Tibial nerve (tissue), 4 donors: ENCODE measurements at regions not wholly inside any gene's neighbourhood (a gene's known extent, or its start where the extent isn't known, plus 50 kb on each side); places are given as distances from the start of the nearest gene placed in this dataset.

Experiments
- DNase-seq, 2 donors: peaks; one replicate each; pipeline ENCODE4 v3.0.0-alpha.2; 2019; ENCODE audit warnings: low spot score in 2 of 2
- H3K27ac ChIP-seq, 4 donors: fragments of 200-600 bp; sonication (generic) in 3 of 4; one replicate each; pipeline ENCODE4 v1.5.1; 2017 to 2019; ENCODE audit warnings: mild to moderate bottlenecking in 1 of 4
- H3K27me3 ChIP-seq, 2 donors: fragments of 200-600 bp; sonication (generic) in 1 of 2; one replicate each; pipeline versions ENCODE4 v1.5.1 to v1.6.0; 2017 to 2019
- H3K36me3 ChIP-seq, 3 donors: fragments of 200-600 bp; sonication (generic); one replicate each; pipeline ENCODE4 v1.5.1; 2018 to 2019
- H3K4me1 ChIP-seq, 4 donors: fragments of 200-600 bp; sonication (generic) in 3 of 4; one replicate each; pipeline ENCODE4 v1.5.1; 2017 to 2019
- H3K4me3 ChIP-seq, 4 donors: fragments of 200-600 bp; sonication (generic) in 3 of 4; one replicate each; pipeline ENCODE4 v1.5.1; 2017 to 2019; ENCODE audit warnings: mild to moderate bottlenecking in 1 of 4, moderate library complexity in 1 of 4
- H3K9me3 ChIP-seq, 4 donors: fragments of 200-600 bp; sonication (generic) in 3 of 4; one replicate each; pipeline ENCODE4 v1.5.1; 2017 to 2019
- CTCF ChIP-seq, 5 experiments: fragments of 200-600 bp in 3 of 5; fragments of 450-650 bp in 2 of 5; sonication (generic) in 3 of 5; IDR thresholded peaks; one replicate each; pipeline ENCODE4 v1.5.1; 2016 to 2019; ENCODE audit warnings: antibody characterized with exemption in 5 of 5, mild to moderate bottlenecking in 3 of 5, moderate library complexity in 2 of 5
- EP300 ChIP-seq, 2 donors: sonication (generic); formaldehyde crosslinking; IDR thresholded peaks; one replicate each; pipeline ENCODE4 v1.6.1; 2017; ENCODE audit warnings: antibody characterized with exemption in 2 of 2, mild to moderate bottlenecking in 1 of 2
- POLR2A ChIP-seq, 2 donors: fragments of 450-650 bp; IDR thresholded peaks; one replicate each; pipeline ENCODE4 v1.6.1; 2017; ENCODE audit warnings: antibody characterized with exemption in 2 of 2, mild to moderate bottlenecking in 2 of 2, moderate library complexity in 2 of 2
- WGBS, 2 donors: methylation state at CpG; one replicate each; pipeline ENCODE4 v1.1.5; 2018; 5-methylcytosine and 5-hydroxymethylcytosine counted together

DNA sequence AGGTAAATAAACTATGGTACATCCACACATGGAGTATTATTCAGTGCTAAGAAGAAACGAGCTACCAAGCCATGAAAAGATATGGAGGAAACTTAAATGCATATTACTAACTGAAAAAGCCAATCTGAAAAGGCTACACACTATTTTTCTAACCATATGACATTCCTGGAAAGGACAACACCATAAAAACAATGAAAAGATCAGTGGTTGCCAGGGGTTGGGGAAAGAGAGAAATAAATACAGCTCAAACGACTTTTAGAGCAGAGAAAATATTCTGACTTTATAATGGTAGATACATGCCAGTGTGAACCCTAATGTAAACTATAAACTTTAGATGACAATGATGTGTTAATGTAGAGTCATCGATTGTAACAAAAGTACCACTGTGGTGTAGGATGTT, 225.9 kb upstream of the BTBD3 start:
- DNase-seq = no peak
- H3K4me1 ChIP-seq = peaks cover 0 to 6% (median 2%) of the 10 kb centered on the region in 4 donors
- no peak overlapping the region for H3K27ac ChIP-seq
- no peaks in the 10 kb centered on the region for H3K36me3 ChIP-seq
- no peak overlapping the region for H3K4me3 ChIP-seq
- TF ChIP-seq EP300 (IDR thresholded peaks at IDR 0.05) = no peak
- WGBS, 2 donors = 64 to 70% methylated on average over 3 of the region's 3 CpGs
- no peaks in the 10 kb centered on the region for H3K27me3 ChIP-seq
- H3K9me3 ChIP-seq = no peaks in the 10 kb centered on the region

- no peak overlapping the region for H3K4me3 ChIP-seq
- H3K36me3 ChIP-seq = no peaks in the 10 kb centered on the region
- no peak for DNase-seq
- no peak overlapping the region for H3K27ac ChIP-seq
- TF ChIP-seq CTCF (IDR thresholded peaks at IDR 0.05) (no peak), POLR2A (IDR thresholded peaks at IDR 0.05) (no peak), EP300 (IDR thresholded peaks at IDR 0.05) (no peak)
- H3K9me3 ChIP-seq = peaks cover 0 to 4% (median 0%) of the 10 kb centered on the region in 4 donors
- H3K4me1 ChIP-seq = no peaks in the 10 kb centered on the region
- H3K27me3 ChIP-seq = no peaks in the 10 kb centered on the region
- WGBS, 2 donors = 36 to 60% methylated on average over 2 of the region's 2 CpGs
These were observed 225.1 kb upstream of the BTBD3 start for GRCh38 chr20:11692567-11692966.

- no peak for DNase-seq
- Histone ChIP-seq H3K4me3 (no peak overlapping the region), H3K36me3 (no peaks in the 10 kb centered on the region), H3K9me3 (peaks cover 0 to 6% (median 0%) of the 10 kb centered on the region in 4 donors), H3K27me3 (no peaks in the 10 kb centered on the region), H3K27ac (no peak overlapping the region), H3K4me1 (no peaks in the 10 kb centered on the region)
- WGBS, 2 donors = 90 to 94% methylated on average over 5 of the region's 5 CpGs
- TF ChIP-seq CTCF (IDR thresholded peaks at IDR 0.05) (no peak), EP300 (IDR thresholded peaks at IDR 0.05) (no peak), POLR2A (IDR thresholded peaks at IDR 0.05) (no peak)
These were observed 223.2 kb upstream of the BTBD3 start for GRCh38 chr20:11694467-11694866.

DNA sequence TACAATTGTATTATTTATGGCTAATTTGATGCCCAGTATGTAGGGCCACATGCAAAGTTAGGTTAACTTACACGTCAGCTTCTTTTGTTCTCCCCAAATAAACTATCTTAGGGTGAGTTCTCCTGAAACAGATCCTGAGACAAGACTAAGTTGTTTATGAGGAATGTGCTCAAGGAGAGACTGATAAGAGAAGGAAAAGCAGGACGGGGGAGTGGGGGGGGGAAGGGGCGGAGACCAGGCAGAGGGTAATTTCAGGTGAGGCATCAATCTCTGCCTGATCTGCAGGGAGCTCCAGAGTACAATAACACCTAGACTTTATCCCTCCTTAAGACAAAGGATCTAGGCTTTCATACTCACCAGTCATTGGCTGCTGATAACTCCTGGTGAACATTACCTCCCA, 220.6 kb upstream of the BTBD3 start:
- no peak for DNase-seq
- WGBS, 2 donors = 86 to 97% methylated on average over 3 of the region's 3 CpGs
- Histone ChIP-seq H3K4me1 (no peaks in the 10 kb centered on the region), H3K36me3 (no peaks in the 10 kb centered on the region), H3K27ac (no peak overlapping the region), H3K27me3 (no peaks in the 10 kb centered on the region), H3K4me3 (no peak overlapping the region), H3K9me3 (peaks cover 0 to 6% (median 0%) of the 10 kb centered on the region in 4 donors)
- TF ChIP-seq CTCF (IDR thresholded peaks at IDR 0.05) = no peak
- no peak for TF ChIP-seq EP300 (IDR thresholded peaks at IDR 0.05)
- TF ChIP-seq POLR2A (IDR thresholded peaks at IDR 0.05) = no peak

- H3K4me3 ChIP-seq = no peak overlapping the region
- H3K27ac ChIP-seq = no peak overlapping the region
- no peaks in the 10 kb centered on the region for H3K27me3 ChIP-seq
- no peak for DNase-seq
- H3K4me1 ChIP-seq = no peaks in the 10 kb centered on the region
- no peaks in the 10 kb centered on the region for H3K36me3 ChIP-seq
- H3K9me3 ChIP-seq = peaks cover 0 to 6% (median 0%) of the 10 kb centered on the region in 4 donors
- WGBS, 2 donors = 89 to 90% methylated on average over 1 of the region's 1 CpG
- no peak for TF ChIP-seq EP300 (IDR thresholded peaks at IDR 0.05)
- TF ChIP-seq POLR2A (IDR thresholded peaks at IDR 0.05) = no peak
- TF ChIP-seq CTCF (IDR thresholded peaks at IDR 0.05) = no peak
These were observed 220.0 kb upstream of the BTBD3 start for GRCh38 chr20:11697646-11698045.

DNA sequence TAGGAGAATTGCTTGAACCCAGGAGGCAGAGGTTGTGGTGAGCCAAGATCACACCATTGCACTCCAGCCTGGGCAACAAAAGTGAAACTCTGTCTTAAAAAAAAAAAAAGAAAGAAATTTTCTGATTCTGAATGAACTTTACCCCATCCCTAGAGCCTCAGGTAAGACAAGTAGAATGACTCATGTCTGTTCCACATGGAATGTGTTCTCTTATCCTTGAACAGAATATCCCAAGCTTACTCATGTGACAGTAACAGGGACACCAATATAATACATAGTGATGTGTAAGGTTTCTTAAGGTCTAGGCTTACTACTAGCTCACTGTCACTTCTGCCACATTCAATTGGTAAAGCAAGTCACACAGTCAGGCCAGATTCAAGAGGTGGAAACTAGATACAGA, 219.6 kb upstream of the BTBD3 start:
- TF ChIP-seq POLR2A (IDR thresholded peaks at IDR 0.05) (no peak), EP300 (IDR thresholded peaks at IDR 0.05) (no peak), CTCF (IDR thresholded peaks at IDR 0.05) (no peak)
- H3K9me3 ChIP-seq = peaks cover 0 to 6% (median 0%) of the 10 kb centered on the region in 4 donors
- H3K27ac ChIP-seq = no peak overlapping the region
- H3K27me3 ChIP-seq = no peaks in the 10 kb centered on the region
- no peak for DNase-seq
- H3K4me1 ChIP-seq = no peaks in the 10 kb centered on the region
- H3K36me3 ChIP-seq = no peaks in the 10 kb centered on the region
- H3K4me3 ChIP-seq = no peak overlapping the region
